Ammon's horn (tissue), 1 donor: ENCODE measurements at regions not wholly inside any gene's neighbourhood (a gene's known extent, or its start where the extent isn't known, plus 50 kb on each side); places are given as distances from the start of the nearest gene placed in this dataset.

Source experiments
- DNase-seq: peaks from one replicate; pipeline ENCODE4 v3.0.0-alpha.2; 2016; ENCODE audit warnings: low spot score

- no peak for DNase-seq
Measured at GRCh38 chr16:49127103-49127502, 154.5 kb downstream of the CBLN1 start.

GRCh38 chr16:49121636-49122035 lies 160.0 kb downstream of the CBLN1 start:
- DNase-seq: no peak

- DNase-seq: no peak
Measured at GRCh38 chr16:49120631-49121030, 161.0 kb downstream of the CBLN1 start.

- no peak for DNase-seq
Measured at GRCh38 chr16:49116873-49117272, 164.8 kb downstream of the CBLN1 start.

- no peak for DNase-seq
Measured at GRCh38 chr16:49115956-49116355, 165.7 kb downstream of the CBLN1 start.

- DNase-seq: no peak
Measured at GRCh38 chr16:49112754-49113153, 168.9 kb downstream of the CBLN1 start.

- DNase-seq: no peak
Measured at GRCh38 chr16:49111351-49111750, 170.3 kb downstream of the CBLN1 start.

- DNase-seq: no peak
Measured at GRCh38 chr16:49108611-49109010, 173.0 kb downstream of the CBLN1 start.

- no peak for DNase-seq
Measured at GRCh38 chr16:49103298-49103697, 178.3 kb downstream of the CBLN1 start.

GRCh38 chr16:49101997-49102396 lies 179.6 kb downstream of the CBLN1 start:
- DNase-seq: no peak

- DNase-seq: no peak
Measured at GRCh38 chr16:49100366-49100765, 181.3 kb downstream of the CBLN1 start.

GRCh38 chr16:49097964-49098363 lies 183.7 kb downstream of the CBLN1 start:
- no peak for DNase-seq

- no peak for DNase-seq
Measured at GRCh38 chr16:49096176-49096945, 185.3 kb downstream of the CBLN1 start.

GRCh38 chr16:49095539-49095938 lies 186.1 kb downstream of the CBLN1 start:
- no peak for DNase-seq

GRCh38 chr16:49094471-49094870 lies 187.2 kb downstream of the CBLN1 start:
- DNase-seq: peak; percentile 52

GRCh38 chr16:49093939-49094338 lies 187.7 kb downstream of the CBLN1 start:
- no peak for DNase-seq

- DNase-seq: no peak
Measured at GRCh38 chr16:49092704-49093103, 188.9 kb downstream of the CBLN1 start.

GRCh38 chr16:49089533-49089932 lies 192.1 kb downstream of the CBLN1 start:
- no peak for DNase-seq

GRCh38 chr16:49089039-49089438 lies 192.6 kb downstream of the CBLN1 start:
- DNase-seq: no peak

- no peak for DNase-seq
Measured at GRCh38 chr16:49085686-49086085, 196.0 kb downstream of the CBLN1 start.

- no peak for DNase-seq
Measured at GRCh38 chr16:49084628-49085390, 196.8 kb downstream of the CBLN1 start.

- DNase-seq: no peak
Measured at GRCh38 chr16:49081554-49081953, 200.1 kb downstream of the CBLN1 start.

GRCh38 chr16:49081086-49081485 lies 200.6 kb downstream of the CBLN1 start:
- no peak for DNase-seq
